ENCODE measurements at regions not wholly inside any gene's neighbourhood (a gene's known extent, or its start where the extent isn't known, plus 50 kb on each side); places are given as distances from the start of the nearest gene placed in this dataset.

GRCh38 chr5:3310541-3311261 lies 284.9 kb upstream of the IRX1 start:
- ATAC-seq (no peak), DNase-seq (no peak)
- no peak for TF ChIP-seq CTCF (IDR thresholded peaks at IDR 0.05)
- Histone ChIP-seq H3K9me3 (no peaks in the 10 kb centered on the region), H3K27me3 (ENCODE audit: insufficient read depth in 3 of 3, low read length in 2 of 3) (no peaks in the 10 kb centered on the region), H3K27ac (no peak overlapping the region), H3K4me3 (no peak overlapping the region), H3K36me3 (ENCODE audit: insufficient read depth in 1 of 2, low read depth in 1 of 2) (no peaks in the 10 kb centered on the region), H3K4me1 (no peaks in the 10 kb centered on the region)
- WGBS, 3 donors, result 51 to 63% (median 62%) methylated on average over 26 of the region's 26 CpGs
- intact Hi-C loops (cut with DNase I), result no loop called here

DNA sequence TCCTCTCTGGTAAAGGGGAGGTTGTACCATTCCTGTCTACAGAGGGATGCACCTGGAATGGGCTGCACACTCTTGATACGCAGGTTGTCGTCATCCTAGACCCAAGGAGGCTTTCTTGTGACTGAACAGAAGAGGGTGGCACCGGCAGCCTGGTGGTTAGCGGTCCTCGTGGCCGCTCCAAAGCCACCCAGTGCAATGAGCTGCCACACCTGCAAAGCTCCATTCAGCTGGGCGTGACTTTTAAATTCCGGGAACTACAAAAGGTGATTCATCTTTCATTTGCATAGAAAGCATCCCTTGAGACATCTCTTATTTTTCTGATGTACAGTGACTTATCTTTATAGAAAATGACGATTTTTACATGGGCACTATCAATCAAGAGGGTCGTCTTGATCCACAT lies 286.1 kb upstream of the IRX1 start:
- no peak for TF ChIP-seq CTCF (IDR thresholded peaks at IDR 0.05)
- H3K4me1 ChIP-seq, result no peaks in the 10 kb centered on the region
- no peak overlapping the region for H3K27ac ChIP-seq
- ATAC-seq (no peak), DNase-seq (no peak)
- H3K4me3 ChIP-seq, result no peak overlapping the region
- H3K27me3 ChIP-seq (ENCODE audit: insufficient read depth in 3 of 3, low read length in 2 of 3), result no peaks in the 10 kb centered on the region
- H3K36me3 ChIP-seq (ENCODE audit: insufficient read depth in 1 of 2, low read depth in 1 of 2), result no peaks in the 10 kb centered on the region
- 84 to 94% (median 93%) methylated on average over 10 of the region's 10 CpGs for WGBS, 3 donors
- H3K9me3 ChIP-seq, result no peaks in the 10 kb centered on the region
- intact Hi-C loops (cut with DNase I), result no loop called here

DNA sequence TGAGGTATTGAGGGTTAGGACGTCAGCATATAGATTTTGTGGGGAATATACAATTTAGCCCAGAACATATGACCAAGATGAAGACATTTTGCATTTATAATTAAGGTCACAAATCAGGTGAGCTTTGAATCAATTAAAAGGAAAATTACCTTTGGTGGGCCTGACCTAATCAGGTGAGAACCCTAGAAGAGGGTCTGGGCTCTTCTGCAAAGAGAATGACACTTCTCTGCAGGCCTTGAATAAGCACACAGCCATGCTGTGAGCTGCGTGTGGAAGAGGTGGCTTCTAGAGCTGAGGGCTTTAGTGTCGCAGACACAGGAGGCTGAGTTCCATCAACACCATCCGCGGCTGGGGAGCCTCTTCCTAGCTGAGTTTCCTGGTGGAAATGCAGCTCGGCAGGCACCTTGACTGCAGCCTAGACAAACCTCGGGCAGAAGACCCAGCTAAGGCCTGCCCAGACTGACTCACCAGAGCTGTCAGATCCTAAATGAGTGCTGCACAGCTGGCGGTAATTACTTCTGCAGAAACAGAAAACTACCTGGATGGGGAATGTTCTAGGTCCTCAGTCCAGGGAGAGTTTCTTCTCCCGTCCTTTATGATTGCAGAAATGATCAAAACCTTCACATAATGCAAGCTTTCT lies 287.5 kb upstream of the IRX1 start:
- Histone ChIP-seq H3K9me3 (no peaks in the 10 kb centered on the region), H3K36me3 (ENCODE audit: insufficient read depth in 1 of 2, low read depth in 1 of 2) (no peaks in the 10 kb centered on the region), H3K4me1 (no peaks in the 10 kb centered on the region), H3K27ac (no peak overlapping the region), H3K4me3 (no peak overlapping the region), H3K27me3 (ENCODE audit: insufficient read depth in 3 of 3, low read length in 2 of 3) (no peaks in the 10 kb centered on the region)
- DNase-seq (no peak), ATAC-seq (no peak)
- WGBS, 3 donors, result 70 to 74% (median 71%) methylated on average over 9 of the region's 9 CpGs
- intact Hi-C loops (cut with DNase I), result no loop called here
- no peak for TF ChIP-seq CTCF (IDR thresholded peaks at IDR 0.05)

DNA sequence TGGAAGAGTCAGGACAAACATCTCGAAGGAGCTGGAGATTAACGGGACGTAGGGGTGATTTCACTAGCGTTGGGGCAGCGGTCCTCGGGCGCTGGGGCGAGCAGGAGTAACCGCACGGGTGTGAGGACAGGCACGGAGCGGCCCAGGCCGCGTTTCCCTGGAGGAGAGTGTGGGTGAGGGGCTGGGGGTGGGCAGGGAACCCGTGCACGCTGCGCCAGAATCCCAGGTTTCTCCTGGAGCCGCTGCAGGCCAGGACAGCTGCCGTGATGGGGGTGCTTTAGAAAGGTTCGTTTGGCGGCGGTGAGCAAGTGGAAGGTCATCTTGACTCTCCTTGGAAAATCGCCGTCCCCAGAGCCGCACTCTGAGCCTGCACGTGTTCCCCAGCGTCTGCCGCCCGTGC lies 290.2 kb upstream of the IRX1 start:
- 90 to 94% (median 92%) methylated on average over 29 of the region's 29 CpGs for WGBS, 3 donors
- intact Hi-C loops (cut with DNase I), result no loop called here
- Histone ChIP-seq H3K9me3 (no peaks in the 10 kb centered on the region), H3K27ac (no peak overlapping the region), H3K4me1 (no peaks in the 10 kb centered on the region), H3K36me3 (ENCODE audit: insufficient read depth in 1 of 2, low read depth in 1 of 2) (no peaks in the 10 kb centered on the region), H3K27me3 (ENCODE audit: insufficient read depth in 3 of 3, low read length in 2 of 3) (no peaks in the 10 kb centered on the region), H3K4me3 (no peak overlapping the region)
- DNase-seq (no peak), ATAC-seq (no peak)
- no peak for TF ChIP-seq CTCF (IDR thresholded peaks at IDR 0.05)

Data from psoas muscle (tissue), 7 donors.